8988T (cell line): ENCODE measurements at regions not wholly inside any gene's neighbourhood (a gene's known extent, or its start where the extent isn't known, plus 50 kb on each side); places are given as distances from the start of the nearest gene placed in this dataset.

ENCODE experiments used
- DNase-seq: peaks from one replicate; pipeline ENCODE4 v3.0.0; 2011

- DNase-seq, result no peak
These were observed 124.9 kb upstream of the HDAC9 start for GRCh38 chr7:18370633-18371032.

GRCh38 chr7:18378989-18379605 lies 116.5 kb upstream of the HDAC9 start:
- no peak for DNase-seq

GRCh38 chr7:18384491-18385143 lies 110.9 kb upstream of the HDAC9 start:
- DNase-seq, result no peak

GRCh38 chr7:18386607-18387006 lies 108.9 kb upstream of the HDAC9 start:
- no peak for DNase-seq

- DNase-seq, result no peak
These were observed 108.3 kb upstream of the HDAC9 start for GRCh38 chr7:18387191-18387735.

GRCh38 chr7:18390535-18390907 lies 105.0 kb upstream of the HDAC9 start:
- no peak for DNase-seq

- DNase-seq, result no peak
These were observed 102.0 kb upstream of the HDAC9 start for GRCh38 chr7:18393465-18394118.

GRCh38 chr7:18395868-18396267 lies 99.7 kb upstream of the HDAC9 start:
- DNase-seq, result no peak

- no peak for DNase-seq
These were observed 98.6 kb upstream of the HDAC9 start for GRCh38 chr7:18396953-18397352.

GRCh38 chr7:18399436-18400235 lies 95.9 kb upstream of the HDAC9 start:
- no peak for DNase-seq

- no peak for DNase-seq
These were observed 95.3 kb upstream of the HDAC9 start for GRCh38 chr7:18400275-18400674.

- DNase-seq, result no peak
These were observed 94.8 kb upstream of the HDAC9 start for GRCh38 chr7:18400726-18401125.

- DNase-seq, result no peak
These were observed 93.8 kb upstream of the HDAC9 start for GRCh38 chr7:18401757-18402156.

- DNase-seq, result no peak
These were observed 92.9 kb upstream of the HDAC9 start for GRCh38 chr7:18402488-18403183.

GRCh38 chr7:18405726-18406125 lies 89.8 kb upstream of the HDAC9 start:
- no peak for DNase-seq

- no peak for DNase-seq
These were observed 88.2 kb upstream of the HDAC9 start for GRCh38 chr7:18407385-18407784.

- DNase-seq, result no peak
These were observed 87.1 kb upstream of the HDAC9 start for GRCh38 chr7:18408461-18408860.

- no peak for DNase-seq
These were observed 86.7 kb upstream of the HDAC9 start for GRCh38 chr7:18408868-18409267.

- no peak for DNase-seq
These were observed 82.1 kb upstream of the HDAC9 start for GRCh38 chr7:18413447-18413846.

GRCh38 chr7:18414885-18415284 lies 80.7 kb upstream of the HDAC9 start:
- no peak for DNase-seq

- no peak for DNase-seq
These were observed 78.6 kb upstream of the HDAC9 start for GRCh38 chr7:18416988-18417387.

GRCh38 chr7:18419456-18419855 lies 76.1 kb upstream of the HDAC9 start:
- no peak for DNase-seq

- no peak for DNase-seq
These were observed 75.4 kb upstream of the HDAC9 start for GRCh38 chr7:18420108-18420507.
